AG04449 (cell line): ENCODE measurements at regions not wholly inside any gene's neighbourhood (a gene's known extent, or its start where the extent isn't known, plus 50 kb on each side); places are given as distances from the start of the nearest gene placed in this dataset.

Experiments used
- CTCF ChIA-PET: fragments of 350-600 bp; formaldehyde crosslinking; extraction: SDS; loops from one replicate; lab custom pipeline; 2021; ENCODE audit warnings: antibody characterized with exemption; lab: Yijun Ruan, JAX
- POLR2A ChIA-PET: fragments of 400-600, 350-600 bp; formaldehyde crosslinking; extraction: SDS; loops from one replicate; lab custom pipeline; 2020; ENCODE audit warnings: antibody characterized with exemption, inconsistent platforms; lab: Yijun Ruan, JAX
- DNase-seq: peaks from one replicate; pipeline ENCODE4 v3.0.0-alpha.2; 2010; ENCODE audit warnings: low read depth, low spot score
- H3K4me3 ChIP-seq: 2 replicates; pipeline ENCODE4 v1.5.1; 2011; ENCODE audit warnings: low read depth, mild to moderate bottlenecking, control low read depth, low read length
- TF ChIP-seq, protein P1 (sequence below): IDR thresholded peaks from one replicate; pipeline ENCODE4 v1.5.1; 2011; ENCODE audit warnings: mild to moderate bottlenecking, moderate library complexity, low read length, control low read depth, inconsistent platforms; ENCODE audit not compliant: insufficient read depth; ENCODE audit errors: missing control alignments

DNA sequence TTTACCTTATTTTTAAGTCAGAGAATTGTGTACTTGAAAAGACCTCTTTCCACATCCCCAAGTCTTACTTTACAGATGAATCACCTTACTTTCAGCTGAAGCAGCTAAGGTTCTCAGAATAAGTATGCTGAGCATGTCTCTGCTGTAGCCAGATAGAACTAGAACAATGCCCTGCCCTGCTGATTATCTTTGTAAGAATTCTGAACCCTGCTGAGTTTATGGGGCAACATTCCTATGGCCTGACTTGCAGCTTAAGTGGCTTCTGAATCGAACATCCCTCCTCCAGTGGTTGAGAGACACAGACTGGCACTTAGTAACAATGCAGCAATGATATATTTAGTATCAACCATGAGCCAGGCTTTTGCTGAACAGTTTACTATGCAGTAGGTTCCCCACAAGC lies 592.0 kb upstream of the WWC1 start:
- ChIA-PET POLR2A (interaction anchor here (0.7 to 1.4 kb wide), 4 partner anchors 11 to 116 kb away, joined by 3 to 8 read pairs (median 5); no protein-coding TSS in a partner anchor), CTCF (interaction anchor here (1.2 to 1.6 kb wide), 3 partner anchors 24 to 187 kb away, joined by 3 to 4 read pairs (median 3); no protein-coding TSS in a partner anchor)
- H3K4me3 ChIP-seq, result no peak overlapping the region
- DNase-seq, result peak; percentile 99
- TF ChIP-seq, protein P1, sequence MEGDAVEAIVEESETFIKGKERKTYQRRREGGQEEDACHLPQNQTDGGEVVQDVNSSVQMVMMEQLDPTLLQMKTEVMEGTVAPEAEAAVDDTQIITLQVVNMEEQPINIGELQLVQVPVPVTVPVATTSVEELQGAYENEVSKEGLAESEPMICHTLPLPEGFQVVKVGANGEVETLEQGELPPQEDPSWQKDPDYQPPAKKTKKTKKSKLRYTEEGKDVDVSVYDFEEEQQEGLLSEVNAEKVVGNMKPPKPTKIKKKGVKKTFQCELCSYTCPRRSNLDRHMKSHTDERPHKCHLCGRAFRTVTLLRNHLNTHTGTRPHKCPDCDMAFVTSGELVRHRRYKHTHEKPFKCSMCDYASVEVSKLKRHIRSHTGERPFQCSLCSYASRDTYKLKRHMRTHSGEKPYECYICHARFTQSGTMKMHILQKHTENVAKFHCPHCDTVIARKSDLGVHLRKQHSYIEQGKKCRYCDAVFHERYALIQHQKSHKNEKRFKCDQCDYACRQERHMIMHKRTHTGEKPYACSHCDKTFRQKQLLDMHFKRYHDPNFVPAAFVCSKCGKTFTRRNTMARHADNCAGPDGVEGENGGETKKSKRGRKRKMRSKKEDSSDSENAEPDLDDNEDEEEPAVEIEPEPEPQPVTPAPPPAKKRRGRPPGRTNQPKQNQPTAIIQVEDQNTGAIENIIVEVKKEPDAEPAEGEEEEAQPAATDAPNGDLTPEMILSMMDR, result no peak

DNA sequence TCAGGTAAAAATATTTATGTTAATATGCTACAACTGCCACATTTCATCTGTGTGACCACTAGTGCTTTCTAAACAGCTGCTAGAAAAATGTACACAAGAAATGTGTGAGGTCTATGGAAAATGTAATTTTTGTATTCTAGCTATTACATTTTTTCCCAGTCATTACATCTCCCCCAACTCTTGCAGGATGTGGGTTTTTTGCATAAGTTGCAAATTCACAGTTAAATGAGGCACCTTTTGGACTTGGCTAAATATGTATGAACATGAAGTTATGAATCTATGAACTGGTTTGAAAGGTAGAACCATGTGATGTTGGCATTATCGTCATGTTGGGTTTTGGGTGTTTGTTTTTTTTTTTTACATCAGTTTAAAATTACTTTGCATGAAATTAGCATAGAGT lies 590.4 kb upstream of the WWC1 start:
- DNase-seq, result no peak
- H3K4me3 ChIP-seq, result no peak overlapping the region
- TF ChIP-seq, protein P1, result no peak
- POLR2A ChIA-PET, result interaction anchor here (0.6 to 0.7 kb wide), 2 partner anchors 15 to 110 kb away, joined by 3 read pairs; no protein-coding TSS in a partner anchor
- CTCF ChIA-PET, result no interaction called here

DNA sequence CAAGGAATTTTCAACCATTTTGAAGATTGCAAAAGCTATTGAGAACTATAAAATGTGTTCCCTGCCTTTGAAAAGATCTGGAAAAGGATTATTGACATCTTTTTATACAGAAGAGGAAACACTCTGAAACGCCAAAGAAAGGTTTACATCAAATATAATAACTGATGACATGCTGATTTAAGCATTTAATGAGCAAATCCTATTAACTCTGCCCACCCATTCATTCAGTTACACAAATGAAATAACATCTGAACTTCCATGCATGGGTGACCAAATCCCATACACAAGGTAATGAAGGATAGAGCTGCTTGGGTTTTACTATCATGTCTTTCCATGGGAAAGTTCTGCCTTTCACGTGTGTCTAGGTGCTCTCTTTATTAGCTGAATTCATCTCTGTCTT lies 589.4 kb upstream of the WWC1 start:
- no peak for DNase-seq
- CTCF ChIA-PET, result no interaction called here
- no peak overlapping the region for H3K4me3 ChIP-seq
- TF ChIP-seq, protein P1, result no peak
- POLR2A ChIA-PET, result no interaction called here

DNA sequence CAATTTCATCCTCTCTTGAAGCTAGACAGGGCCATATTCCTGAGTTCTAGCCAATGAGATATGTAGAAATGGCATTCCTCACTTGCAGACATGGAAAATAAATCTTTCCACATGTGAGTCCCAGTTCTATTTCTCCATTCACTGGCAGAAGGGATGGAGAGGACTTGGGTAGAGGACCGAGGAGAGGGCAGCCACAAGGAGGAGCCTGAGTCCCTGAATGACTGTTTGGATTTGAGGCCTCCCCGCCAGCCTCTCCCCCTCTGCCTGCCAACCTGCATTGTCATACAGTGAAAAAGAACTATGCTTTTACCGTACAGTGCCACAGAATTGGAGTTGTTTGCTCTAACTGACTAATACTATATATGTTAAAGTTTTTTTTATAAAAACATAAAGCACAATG lies 583.0 kb upstream of the WWC1 start:
- no peak overlapping the region for H3K4me3 ChIP-seq
- ChIA-PET POLR2A (no interaction called here), CTCF (no interaction called here)
- no peak for DNase-seq
- TF ChIP-seq, protein P1, result no peak

DNA sequence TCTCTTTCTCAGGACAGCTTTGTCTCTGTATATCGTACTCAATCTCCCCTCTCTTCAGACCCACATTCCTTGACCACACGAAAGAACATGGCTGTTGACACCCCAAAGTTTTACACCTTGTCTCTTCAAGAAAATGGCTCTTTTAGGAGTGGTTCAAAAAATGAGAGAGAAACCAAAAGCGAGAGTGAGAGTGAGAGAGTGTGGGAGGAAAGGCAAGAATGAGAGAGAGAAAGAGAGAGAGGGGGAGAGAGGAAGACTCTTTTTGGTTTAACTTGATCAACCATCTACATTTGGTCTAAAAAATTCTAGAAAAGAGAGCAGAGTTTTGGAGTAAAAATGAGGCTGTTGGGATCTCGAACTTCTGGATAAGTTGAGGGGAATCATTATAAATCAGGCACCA lies 581.8 kb upstream of the WWC1 start:
- TF ChIP-seq, protein P1, result no peak
- ChIA-PET POLR2A (no interaction called here), CTCF (interaction anchor here (1.0 kb wide), 1 partner anchor 127 kb away, joined by 3 read pairs; no protein-coding TSS in a partner anchor)
- H3K4me3 ChIP-seq, result no peak overlapping the region
- no peak for DNase-seq

DNA sequence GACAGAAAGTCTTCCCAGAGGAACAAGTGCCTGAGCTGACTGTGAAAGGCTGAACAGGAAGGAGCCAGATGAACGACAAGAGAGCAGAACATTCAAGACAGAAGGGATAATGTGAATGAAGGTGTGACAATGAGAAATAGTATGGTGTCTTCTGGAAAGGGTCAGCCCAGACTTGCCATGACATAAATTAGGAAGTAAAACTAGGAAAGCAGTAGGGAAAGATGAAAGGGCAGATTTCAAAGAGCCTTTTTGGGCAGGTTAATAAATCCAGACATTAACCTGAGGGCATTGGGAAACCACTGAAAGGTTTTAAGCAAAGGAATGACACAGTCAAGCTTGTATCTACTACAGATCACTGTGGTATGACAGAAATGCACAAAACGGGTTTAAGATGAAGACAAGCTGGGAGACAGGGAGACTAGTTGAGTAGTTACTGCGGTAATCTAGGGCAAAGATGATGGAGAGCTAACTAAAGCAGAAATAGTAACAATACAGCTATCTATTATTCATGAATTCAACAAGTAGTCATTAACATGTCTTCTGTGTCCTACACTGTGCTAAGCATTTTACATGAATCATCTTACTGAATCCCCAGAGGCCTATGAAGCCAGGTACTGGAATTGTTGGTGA lies 580.9 kb upstream of the WWC1 start:
- ChIA-PET CTCF (interaction anchor here (0.9 to 1.1 kb wide), 2 partner anchors 12 to 196 kb away, joined by 3 to 4 read pairs; no protein-coding TSS in a partner anchor), POLR2A (interaction anchor here (1.1 kb wide), 1 partner anchor 11 kb away, joined by 3 read pairs; no protein-coding TSS in a partner anchor)
- TF ChIP-seq, protein P1, result no peak
- no peak for DNase-seq
- H3K4me3 ChIP-seq, result no peak overlapping the region
